GM19351 (cell line): ENCODE measurements at regions not wholly inside any gene's neighbourhood (a gene's known extent, or its start where the extent isn't known, plus 50 kb on each side); places are given as distances from the start of the nearest gene placed in this dataset.
"Not testable (repeated sequence)": the region's sequence is repeated elsewhere in the genome, so short reads cannot be mapped to it uniquely, and the experiment has no call there.

Experiments
- ATAC-seq: cut with Tn5 transposase; IDR thresholded peaks from one replicate; pipeline ENCODE4 v1.9.1; 2021; ENCODE audit warnings: mild to moderate bottlenecking, moderate library complexity; ENCODE audit not compliant: unreplicated experiment

DNA sequence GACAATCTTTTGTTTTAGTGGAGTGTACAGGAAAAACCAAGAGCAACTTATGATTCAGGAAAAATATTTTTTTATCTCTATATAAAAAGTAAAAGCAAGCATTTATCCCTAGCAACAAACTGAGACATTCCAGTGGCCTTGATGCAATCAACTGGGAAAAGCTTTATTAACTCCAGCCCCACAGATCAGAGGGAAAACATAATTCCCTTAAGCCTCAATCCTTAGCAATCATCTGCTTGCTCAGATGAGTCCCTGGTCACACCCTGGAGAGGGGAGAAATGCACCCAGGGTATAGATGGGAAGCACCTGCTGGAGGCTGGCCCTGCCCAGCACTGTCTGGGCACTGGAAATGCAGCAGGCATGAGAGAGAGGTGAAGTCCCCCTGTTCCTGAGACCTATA lies 636.6 kb downstream of the TNS3 start:
- ATAC-seq, result no peak

GRCh38 chr7:46943996-46944395 lies 637.9 kb downstream of the TNS3 start:
- no peak for ATAC-seq

DNA sequence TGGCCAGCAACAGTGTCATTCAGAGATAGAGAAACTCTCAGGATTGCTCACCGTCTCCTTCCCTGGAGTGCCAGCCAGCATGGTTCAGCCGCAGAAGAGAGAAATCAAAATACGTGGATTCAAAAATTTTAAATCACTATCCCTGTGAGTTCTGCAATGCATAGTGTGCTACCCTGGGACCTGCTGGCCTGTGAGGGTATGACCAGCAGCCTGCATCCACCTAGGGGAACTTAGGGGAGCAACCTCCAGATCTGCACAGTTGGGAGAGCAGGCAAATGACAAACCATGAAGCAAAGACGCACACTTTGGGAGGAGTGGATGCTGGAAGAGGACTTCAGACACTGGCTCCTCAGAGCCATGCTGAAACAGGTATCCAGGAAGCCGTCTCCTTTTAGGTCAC lies 639.3 kb downstream of the TNS3 start:
- ATAC-seq, result no peak

GRCh38 chr7:46940178-46940577 lies 641.7 kb downstream of the TNS3 start:
- ATAC-seq, result no peak

- no peak for ATAC-seq
Measured at GRCh38 chr7:46939558-46939957, 642.4 kb downstream of the TNS3 start.

DNA sequence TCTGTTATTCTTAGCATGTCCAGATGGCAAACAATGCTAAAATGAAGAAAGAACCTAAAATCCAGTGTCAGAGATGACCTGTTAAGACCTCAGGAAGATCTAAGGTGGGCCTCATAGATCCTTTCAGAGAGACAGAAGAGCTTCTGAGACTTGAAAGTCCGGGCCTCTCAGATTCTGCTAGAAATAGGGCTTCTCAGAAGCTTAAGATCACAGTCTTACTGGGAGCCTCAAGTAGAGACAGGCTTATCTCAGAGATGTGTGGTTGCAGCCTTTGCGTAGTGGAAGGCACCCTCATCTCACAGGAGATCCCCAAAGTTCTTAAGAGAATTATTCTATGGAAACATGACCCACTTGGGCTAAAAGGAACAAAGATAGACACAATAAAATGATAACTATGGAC lies 642.8 kb downstream of the TNS3 start:
- no peak for ATAC-seq

DNA sequence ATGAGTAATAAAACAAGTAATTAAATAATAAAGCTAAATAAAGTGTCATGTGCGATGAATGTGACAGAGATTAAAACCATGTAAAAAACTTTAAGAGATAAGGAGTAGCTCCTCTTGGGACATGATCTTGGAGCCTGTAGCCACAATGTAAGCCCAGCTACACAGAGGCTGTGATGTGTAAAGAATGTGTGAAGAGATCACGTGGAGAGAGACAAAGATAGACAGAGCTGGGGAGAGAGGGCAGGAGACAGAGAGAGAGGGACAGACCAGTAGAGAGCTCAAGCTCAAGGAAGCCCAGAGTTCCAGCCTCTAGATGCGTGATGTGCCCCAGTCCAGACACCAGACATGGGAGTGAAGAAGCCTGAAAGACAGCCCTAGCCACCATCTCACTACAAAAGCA lies 644.1 kb downstream of the TNS3 start:
- no peak for ATAC-seq

- ATAC-seq, result no peak
Measured at GRCh38 chr7:46934198-46934825, 647.6 kb downstream of the TNS3 start.

- ATAC-seq, result no peak
Measured at GRCh38 chr7:46933596-46933995, 648.3 kb downstream of the TNS3 start.

- no peak for ATAC-seq
Measured at GRCh38 chr7:46932676-46933424, 649.1 kb downstream of the TNS3 start.

DNA sequence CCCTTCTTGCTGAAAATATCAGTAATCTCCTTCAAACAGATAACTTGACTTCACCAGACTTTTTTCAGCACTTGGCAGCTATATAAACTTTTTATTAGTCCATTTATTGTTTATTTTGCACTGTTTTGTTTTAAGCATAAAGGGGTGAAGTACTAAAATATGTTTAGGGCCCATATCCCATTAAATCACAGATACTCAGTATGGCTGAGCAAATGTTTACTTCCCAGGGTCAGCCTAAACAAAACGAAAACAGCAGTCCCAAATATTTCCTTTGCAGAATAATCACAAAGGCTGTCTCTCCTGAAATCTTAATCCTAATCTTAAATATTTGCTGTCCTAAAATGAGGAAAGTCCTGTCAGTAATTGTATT lies 649.6 kb downstream of the TNS3 start:
- ATAC-seq, result no peak

DNA sequence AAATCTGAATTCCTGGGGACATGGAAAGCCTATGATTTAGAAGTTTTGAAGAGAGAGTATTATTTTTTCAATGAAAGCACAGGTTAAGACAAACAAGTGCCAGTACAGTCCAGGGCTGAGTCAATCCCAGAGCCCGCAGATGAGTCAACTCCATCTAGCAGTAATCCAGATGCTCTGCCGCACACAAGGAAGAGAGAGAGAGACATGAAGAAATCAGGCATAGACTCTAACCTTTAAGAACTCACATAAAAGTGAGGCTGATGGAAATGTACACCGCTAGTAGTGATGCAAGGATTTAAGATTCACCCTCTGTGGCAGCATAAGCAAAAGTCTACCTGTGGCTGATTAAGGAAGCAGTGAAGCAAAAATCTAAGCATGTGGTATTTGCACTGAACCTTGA lies 651.5 kb downstream of the TNS3 start:
- ATAC-seq, result no peak

GRCh38 chr7:46929359-46929758 lies 652.6 kb downstream of the TNS3 start:
- no peak for ATAC-seq

- ATAC-seq, result no peak
Measured at GRCh38 chr7:46928719-46929118, 653.2 kb downstream of the TNS3 start.

GRCh38 chr7:46927131-46927810 lies 654.6 kb downstream of the TNS3 start:
- ATAC-seq, result no peak

- ATAC-seq, result no peak
Measured at GRCh38 chr7:46916581-46916980, 665.3 kb downstream of the TNS3 start.

- no peak for ATAC-seq
Measured at GRCh38 chr7:46912692-46913091, 669.2 kb downstream of the TNS3 start.

DNA sequence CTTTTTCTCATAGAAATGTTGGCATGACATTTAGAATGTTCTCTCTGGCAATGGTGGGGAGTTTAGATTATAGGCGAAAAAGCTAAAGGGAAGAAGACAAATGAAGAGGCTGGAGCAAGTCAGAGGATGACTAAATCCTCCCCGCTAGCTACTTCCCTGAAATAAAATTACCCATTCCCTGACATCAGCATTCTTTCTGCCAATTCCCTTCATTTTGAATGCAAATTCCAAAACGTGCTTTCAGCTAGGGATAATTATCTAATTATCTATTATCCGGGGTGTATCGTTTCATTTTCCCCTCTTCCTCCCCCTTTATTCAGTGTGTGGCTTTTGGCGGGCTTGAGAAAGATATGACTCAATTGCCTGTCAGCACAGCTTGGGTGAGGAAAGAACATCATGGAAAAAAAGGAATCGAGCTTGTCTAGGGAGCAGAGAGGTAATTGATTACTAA lies 672.3 kb downstream of the TNS3 start:
- ATAC-seq, result no peak

DNA sequence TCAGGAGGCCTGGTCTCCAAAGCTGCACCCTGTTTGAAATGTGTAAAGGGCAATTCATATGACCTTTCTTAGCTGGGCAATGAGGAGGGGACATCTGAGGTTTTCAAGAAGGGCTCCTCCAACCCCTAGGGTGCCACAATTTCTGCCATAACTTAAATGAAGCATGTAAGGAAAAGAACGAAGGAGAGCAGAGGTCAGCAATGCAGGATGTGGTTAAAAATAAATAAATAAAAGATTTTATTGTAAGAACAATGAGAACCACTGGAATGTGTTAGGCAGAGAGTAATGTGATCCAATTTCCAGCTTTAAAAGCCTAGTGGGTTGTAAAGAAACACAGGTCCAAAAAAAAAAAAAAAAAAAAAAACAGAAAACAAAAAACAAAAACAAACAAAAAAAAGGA lies 673.1 kb downstream of the TNS3 start:
- no peak for ATAC-seq

DNA sequence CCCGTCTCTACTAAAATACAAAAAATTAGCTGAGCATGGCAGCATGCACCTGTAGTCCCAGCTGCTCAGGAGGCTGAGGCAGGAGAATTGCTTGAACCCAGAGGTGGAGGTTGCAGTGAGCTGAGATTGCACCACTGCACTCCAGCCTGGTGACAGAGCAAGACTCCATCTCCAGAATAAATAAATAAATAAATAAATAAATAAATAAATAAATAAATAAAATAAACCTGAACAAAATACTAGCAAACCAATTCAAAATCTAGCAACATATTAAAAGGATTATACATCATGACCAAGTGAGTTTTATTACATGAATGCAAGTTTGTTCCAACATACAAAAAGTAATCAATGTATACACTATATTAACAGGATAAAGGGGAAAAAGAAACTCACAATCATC lies 677.4 kb downstream of the TNS3 start:
- not testable (repeated sequence) for ATAC-seq

GRCh38 chr7:46902463-46902862 lies 679.4 kb downstream of the TNS3 start:
- no peak for ATAC-seq
